ENCODE measurements at regions not wholly inside any gene's neighbourhood (a gene's known extent, or its start where the extent isn't known, plus 50 kb on each side); places are given as distances from the start of the nearest gene placed in this dataset.

GRCh38 chr1:199405634-199406196 lies 621.8 kb upstream of the NR5A2 start:
- DNase-seq (ENCODE audit: low read depth) = no peak
- TF ChIP-seq CTCF (conservative IDR thresholded peaks at IDR 0.05; ENCODE audit: low read depth, low read length) = no peak
- no peak overlapping the region for H3K4me3 ChIP-seq (ENCODE audit: low read depth, low read length)

GRCh38 chr1:199410462-199410861 lies 617.0 kb upstream of the NR5A2 start:
- DNase-seq (ENCODE audit: low read depth) = no peak
- H3K4me3 ChIP-seq (ENCODE audit: low read depth, low read length) = no peak overlapping the region
- TF ChIP-seq CTCF (conservative IDR thresholded peaks at IDR 0.05; ENCODE audit: low read depth, low read length) = no peak

GRCh38 chr1:199411506-199411905 lies 616.0 kb upstream of the NR5A2 start:
- DNase-seq (ENCODE audit: low read depth) = no peak
- no peak for TF ChIP-seq CTCF (conservative IDR thresholded peaks at IDR 0.05; ENCODE audit: low read depth, low read length)
- no peak overlapping the region for H3K4me3 ChIP-seq (ENCODE audit: low read depth, low read length)

GRCh38 chr1:199422206-199422605 lies 605.3 kb upstream of the NR5A2 start:
- DNase-seq (ENCODE audit: low read depth) = no peak

GRCh38 chr1:199447906-199448305 lies 579.6 kb upstream of the NR5A2 start:
- no peak for TF ChIP-seq CTCF (conservative IDR thresholded peaks at IDR 0.05; ENCODE audit: low read depth, low read length)
- no peak overlapping the region for H3K4me3 ChIP-seq (ENCODE audit: low read depth, low read length)
- no peak for DNase-seq (ENCODE audit: low read depth)

More at GRCh38 chr1:199422206-199422605, 605.3 kb upstream of the NR5A2 start:
- peak; percentile 77 for TF ChIP-seq CTCF (conservative IDR thresholded peaks at IDR 0.05; ENCODE audit: low read depth, low read length)
- no peak overlapping the region for H3K4me3 ChIP-seq (ENCODE audit: low read depth, low read length)

GRCh38 chr1:199448646-199449045 lies 578.9 kb upstream of the NR5A2 start:
- peak; percentile 37 for DNase-seq (ENCODE audit: low read depth)
- no peak overlapping the region for H3K4me3 ChIP-seq (ENCODE audit: low read depth, low read length)
- no peak for TF ChIP-seq CTCF (conservative IDR thresholded peaks at IDR 0.05; ENCODE audit: low read depth, low read length)

- TF ChIP-seq CTCF (conservative IDR thresholded peaks at IDR 0.05; ENCODE audit: low read depth, low read length) = no peak
- no peak for DNase-seq (ENCODE audit: low read depth)
- H3K4me3 ChIP-seq (ENCODE audit: low read depth, low read length) = no peak overlapping the region
Measured at GRCh38 chr1:199449221-199449620, 578.3 kb upstream of the NR5A2 start.

Measured in epithelial cell of proximal tubule (primary cell).